ENCODE measurements at regions not wholly inside any gene's neighbourhood (a gene's known extent, or its start where the extent isn't known, plus 50 kb on each side); places are given as distances from the start of the nearest gene placed in this dataset.
"Not testable (repeated sequence)": the region's sequence is repeated elsewhere in the genome, so short reads cannot be mapped to it uniquely, and the experiment has no call there.

DNA sequence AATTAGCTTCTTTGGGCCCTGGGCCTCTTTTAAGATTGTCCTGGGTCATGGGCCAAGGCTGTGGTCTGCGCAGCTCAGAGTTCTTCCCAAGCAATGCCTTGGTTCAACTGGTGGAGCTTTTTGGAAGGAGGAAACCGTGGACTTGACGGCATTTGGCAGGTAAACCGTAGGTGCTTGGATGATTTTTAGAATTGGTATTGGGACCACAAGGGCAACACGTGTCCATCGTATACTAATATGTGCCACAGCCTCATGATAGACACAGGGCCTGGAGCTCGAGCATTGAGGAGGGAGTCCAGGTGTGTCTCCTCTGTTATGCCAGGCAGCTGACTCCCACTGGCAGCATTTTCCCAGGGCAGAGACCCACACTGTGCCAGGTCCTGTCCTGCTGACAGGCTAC is 120.9 kb upstream of the PITX1 start:
- DNase-seq: no peak

- no peak for DNase-seq
Measured at GRCh38 chr5:135154197-135154596, 120.2 kb upstream of the PITX1 start.

GRCh38 chr5:135153661-135154060 is 119.6 kb upstream of the PITX1 start:
- no peak for DNase-seq

DNA sequence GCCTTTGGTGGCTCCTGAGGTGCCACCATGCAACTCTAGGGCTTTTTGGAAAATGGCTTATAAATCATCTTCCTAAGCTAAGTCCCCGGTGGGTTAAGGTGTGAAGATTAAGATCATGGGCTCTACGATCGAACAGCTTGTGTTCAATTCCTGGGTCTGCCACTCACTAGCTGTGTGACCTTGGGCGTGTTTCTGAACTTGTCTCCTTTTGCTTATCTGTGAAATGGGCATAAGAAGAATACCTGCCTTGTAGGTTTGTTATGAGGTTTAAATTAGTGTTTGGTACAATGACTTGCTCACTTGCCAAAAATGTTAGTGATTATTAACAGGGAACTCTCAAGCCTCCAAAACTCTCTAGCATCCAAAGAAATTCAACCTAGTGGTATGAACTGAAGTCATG is 119.2 kb upstream of the PITX1 start:
- DNase-seq: no peak

DNA sequence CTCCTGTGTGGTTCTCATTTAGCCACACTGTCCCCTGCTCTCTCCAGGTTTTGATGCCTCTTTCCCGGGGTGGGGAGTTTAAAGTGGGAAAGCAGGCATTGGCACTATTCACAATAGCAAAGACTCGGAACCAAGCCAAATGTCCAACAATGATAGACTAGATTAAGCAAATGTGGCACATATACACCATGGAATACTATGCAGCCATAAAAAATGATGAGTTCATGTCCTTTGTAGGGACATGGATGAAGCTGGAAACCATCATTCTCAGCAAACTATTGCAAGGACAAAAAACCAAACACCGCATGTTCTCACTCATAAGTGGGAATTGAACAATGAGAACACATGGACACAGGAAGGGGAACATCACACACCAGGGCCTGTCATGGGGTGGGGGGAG is 117.6 kb upstream of the PITX1 start:
- not testable (repeated sequence) for DNase-seq

- DNase-seq: no peak
Measured at GRCh38 chr5:135151256-135151655, 117.2 kb upstream of the PITX1 start.

- no peak for DNase-seq
Measured at GRCh38 chr5:135150767-135151166, 116.7 kb upstream of the PITX1 start.

GRCh38 chr5:135149956-135150723 is 116.1 kb upstream of the PITX1 start:
- no peak for DNase-seq

DNA sequence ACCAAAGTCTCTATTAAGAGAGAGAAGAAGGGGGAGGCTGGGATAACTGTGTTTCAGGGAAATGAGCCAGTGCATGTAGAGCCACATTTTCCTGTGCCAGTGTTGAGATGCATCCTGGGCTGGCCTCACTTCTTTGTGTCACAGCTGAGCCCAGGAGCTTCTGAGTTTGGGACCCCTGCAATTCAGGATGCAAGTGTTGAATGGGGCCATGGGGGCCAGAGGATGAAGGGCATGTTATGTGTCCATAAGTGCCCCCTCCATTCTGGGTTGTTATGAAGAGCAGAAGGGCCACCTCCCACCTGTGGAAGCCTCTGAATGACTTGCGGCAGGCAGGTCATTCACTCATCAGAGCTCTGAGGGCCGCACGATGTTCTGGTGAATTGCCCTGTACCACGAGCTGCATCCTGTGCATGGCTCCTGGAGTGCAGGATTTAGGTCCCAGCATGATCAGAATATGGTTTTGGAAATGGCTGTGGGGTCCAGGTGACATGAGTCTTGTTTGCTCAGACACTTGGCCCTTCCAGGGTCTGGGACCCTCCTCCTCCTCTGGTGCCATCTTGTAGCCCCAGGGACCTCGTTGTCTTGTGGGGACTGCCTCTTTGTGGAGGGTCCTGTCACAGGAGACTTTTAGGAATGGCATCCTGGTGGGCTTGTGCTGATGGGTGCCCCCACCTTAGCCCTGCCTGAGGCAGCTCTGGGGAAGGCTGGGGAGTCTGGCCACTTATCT is 115.4 kb upstream of the PITX1 start:
- DNase-seq: no peak

DNA sequence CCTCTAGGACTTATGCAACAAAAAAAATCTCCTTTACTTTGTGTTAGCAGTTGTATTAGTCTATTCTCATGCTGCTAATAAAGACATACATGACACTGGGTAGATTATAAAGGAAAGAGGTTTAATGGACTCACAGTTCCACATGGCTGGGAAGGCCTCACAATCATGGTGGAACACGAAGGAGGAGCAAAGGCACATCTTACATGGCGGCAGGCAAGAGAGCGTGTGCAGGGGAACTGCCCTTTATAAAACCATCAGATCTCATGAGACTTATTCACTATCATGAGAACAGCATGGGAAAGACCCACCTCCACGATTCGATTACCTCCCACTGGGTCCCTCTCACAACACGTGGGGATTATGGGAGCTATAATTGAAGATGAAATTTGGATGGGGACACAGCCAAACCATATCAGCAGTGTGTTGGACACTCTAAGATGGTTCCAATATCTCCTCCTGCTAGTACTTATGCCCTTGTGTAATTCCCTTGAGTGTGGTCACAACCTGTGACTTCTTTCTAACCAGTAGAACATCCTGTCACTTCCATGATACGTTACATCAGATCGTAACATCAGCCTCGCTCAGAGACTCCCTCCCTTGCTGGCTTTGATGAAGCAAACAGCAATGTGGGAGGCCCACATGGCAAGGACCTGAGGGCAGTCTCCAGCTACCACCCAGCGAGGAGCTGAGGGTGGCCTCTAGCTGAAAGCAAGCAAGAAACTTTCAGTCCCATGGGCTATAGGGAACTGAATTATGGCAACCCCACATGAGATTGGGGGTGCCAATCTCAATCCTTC is 113.5 kb upstream of the PITX1 start:
- no peak for DNase-seq

DNA sequence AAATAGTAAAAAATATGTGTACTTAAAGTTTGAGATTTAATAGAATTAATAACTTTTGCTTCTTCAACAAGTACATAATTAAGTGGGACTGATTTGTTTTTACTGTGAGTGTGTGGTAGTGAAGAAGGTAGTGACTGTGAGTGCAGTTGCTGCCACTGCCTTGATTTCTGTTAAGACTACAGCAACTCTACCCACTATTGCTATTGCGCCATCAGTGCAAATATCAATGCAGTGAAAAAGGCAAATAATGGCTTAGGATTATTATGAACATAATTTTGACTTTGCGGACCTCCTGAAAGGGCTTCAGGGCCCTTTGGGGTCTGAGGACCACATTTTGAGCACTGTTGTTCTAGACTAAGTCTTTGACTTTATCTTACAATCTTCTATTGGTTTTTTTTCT is 112.0 kb upstream of the PITX1 start:
- no peak for DNase-seq

DNA sequence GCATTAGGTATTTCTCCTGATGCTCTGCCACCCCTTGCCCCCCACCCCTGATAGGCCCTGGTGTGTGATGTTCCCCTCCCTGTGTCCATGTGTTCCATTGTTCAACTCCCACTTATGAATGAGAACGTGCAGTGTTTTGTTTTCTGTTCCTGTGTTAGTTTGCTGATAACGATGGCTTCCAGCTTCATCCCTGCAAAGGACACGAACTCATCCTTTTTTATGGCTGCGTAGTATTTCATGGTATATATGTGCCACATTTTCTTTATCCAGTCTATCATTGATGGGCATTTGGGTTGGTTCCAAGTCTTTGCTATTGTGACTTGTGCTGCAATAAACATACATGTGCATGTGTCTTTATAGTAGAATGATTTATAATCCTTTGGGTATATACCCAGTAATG is 109.7 kb upstream of the PITX1 start:
- not testable (repeated sequence) for DNase-seq

DNA sequence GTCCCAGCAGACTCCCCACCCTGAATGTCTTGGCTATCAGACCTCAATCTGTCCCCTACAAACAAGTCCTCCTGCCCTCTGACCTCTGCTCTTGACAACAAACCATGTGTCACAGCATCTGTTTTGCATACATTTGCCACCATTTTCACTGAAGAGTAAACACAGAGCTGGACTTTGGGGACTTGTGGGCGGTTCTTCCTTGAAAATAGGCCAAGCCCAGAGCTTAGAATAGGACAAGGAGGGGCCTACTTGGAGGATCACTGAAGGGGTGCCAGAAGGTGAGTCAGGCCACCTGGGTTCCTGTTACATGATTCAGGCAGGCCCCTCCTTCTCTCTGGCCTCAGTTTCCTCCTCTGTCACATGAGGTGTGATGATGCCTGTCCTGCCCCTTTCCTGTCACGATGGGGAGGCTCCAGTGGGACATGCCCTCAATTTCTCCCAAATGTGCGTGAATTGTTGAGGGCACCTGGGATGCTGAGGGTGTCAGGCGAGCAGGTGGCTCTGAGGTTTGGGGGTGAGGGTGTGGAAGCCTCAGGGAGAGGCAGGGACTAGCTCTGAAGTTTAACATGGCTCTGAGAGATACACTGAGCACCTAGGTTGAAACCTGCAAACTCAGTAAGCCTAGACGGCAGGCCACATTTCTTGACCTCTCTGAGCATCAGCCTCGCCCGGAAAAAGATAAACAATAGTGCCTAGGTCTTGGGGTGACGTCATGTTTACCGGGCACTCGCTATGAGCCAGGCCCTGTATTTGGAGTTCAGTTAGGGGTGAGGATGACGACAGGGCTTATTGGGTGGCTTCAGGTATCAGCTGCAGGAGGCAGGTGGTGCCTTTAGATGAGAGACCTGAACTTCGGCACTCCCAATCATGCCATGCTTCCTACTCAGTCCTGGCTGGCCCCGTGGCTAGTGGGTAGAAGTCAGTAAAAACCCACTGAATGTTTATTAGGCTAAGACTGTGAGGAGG is 107.6 kb upstream of the PITX1 start:
- DNase-seq: no peak

DNA sequence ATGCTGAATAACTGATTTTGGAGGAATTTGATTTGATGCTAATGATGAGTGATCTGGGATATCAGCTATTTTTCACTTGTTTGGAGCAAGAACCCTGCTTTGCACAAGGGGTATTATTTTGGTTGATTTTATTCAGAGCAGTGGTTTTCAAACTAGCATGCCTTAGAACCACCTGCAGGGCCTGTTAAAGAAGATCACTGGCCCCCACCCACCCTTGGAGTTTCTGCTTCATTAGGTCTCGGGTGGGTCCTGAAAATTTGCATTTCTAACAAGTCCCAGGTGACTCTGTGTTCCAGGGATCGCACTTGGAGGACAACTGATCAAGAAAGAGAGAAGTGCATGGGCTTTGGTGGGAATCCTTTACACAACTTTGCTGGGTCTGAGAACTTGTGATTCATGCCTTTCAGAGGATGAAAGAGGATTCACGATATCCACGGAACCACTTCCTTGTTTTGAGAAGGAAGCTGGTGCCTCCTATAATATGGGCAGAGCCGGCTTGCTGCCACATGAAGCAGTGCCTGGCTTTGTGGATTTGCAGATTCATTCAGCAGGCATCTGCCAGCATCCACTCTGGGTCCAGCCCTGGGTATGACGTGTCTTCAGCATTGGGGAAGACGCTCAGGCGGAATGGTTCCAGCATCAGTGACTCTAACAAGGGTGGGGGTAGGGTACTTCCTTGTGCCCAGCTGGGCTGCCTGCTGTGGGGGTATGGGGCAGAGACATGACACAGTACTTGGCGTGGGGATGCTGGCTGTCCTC is 106.6 kb upstream of the PITX1 start:
- no peak for DNase-seq

DNA sequence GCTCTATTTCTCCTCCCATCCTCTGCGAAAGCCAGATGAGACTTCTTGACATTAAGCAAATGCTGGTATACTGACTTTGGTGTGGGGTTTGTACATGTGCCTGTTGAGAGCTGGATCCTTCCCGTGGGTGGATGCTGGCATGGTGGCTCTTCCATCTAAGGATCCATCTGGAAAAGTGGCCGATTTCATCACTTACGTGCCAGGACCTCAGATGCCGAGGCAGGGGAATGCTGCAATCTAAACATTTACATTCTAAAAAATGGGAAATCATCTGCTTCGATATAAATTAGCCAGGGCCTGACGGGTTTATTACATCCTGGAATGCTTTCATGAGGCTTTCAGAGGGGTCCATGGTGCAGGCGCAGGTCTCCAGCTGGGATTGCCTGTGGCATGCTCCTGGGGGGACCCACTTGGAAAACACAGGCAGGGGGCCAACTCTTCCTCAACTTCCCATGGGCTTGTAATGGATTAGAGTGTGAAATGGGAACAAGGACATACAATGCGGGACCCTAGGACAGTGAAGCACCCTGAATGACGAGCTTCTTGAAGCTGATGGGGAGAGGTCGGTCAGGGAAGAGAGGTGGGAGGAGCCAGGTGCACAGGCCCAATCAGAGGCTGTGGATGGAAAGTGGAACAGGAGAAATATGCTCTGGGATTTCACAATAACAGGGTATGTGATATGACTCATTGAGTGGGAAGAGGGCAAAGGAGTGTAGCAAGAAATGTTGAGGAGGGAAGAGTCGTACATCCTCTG is 105.5 kb upstream of the PITX1 start:
- DNase-seq: no peak

GRCh38 chr5:135138116-135138850 is 104.3 kb upstream of the PITX1 start:
- DNase-seq: no peak

DNA sequence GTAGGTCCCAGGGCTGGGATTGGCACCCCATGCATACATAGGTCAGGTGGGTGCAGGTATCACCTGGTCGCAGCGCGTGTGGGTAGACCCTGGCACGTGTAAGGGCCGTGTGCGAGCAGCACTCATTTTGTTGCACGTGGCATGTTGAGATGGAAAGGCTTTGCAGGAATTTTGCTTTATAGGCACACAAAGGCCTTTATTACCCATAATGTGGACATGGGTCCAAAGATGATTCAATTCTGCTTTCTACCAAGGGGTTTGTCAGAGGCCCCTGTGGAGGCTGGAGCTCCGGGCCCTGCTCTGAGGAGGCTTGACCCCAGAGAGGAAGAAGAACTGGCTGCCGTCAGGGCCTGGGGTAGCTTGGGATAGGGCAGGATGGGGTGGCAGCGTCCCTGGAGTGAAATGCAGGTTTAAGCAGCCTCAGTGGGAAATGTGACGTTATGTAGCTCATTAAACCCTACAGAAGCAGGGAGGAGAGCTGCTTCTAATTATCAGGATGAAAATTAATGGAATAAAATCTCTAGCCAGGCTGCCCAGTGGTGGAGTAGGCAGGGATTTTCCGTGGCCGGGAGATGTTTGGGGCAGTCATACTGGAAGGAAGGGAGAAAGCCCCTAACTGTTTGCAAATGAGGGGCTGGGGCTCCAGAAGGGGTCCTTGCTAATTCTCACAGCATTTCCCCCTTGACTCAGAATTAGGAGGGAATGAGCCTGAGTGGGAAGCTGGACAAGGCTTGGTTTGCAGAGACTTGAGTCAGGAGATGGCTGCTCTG is 103.3 kb upstream of the PITX1 start:
- DNase-seq: no peak

- DNase-seq: no peak
Measured at GRCh38 chr5:135136546-135136945, 102.5 kb upstream of the PITX1 start.

- DNase-seq: peak; percentile 20
Measured at GRCh38 chr5:135135530-135136226, 101.7 kb upstream of the PITX1 start.

Measured in NCI-H2081 treated with DMSO at 0.1 percent for 48 hours (cell line).